ENCODE measurements at regions not wholly inside any gene's neighbourhood (a gene's known extent, or its start where the extent isn't known, plus 50 kb on each side); places are given as distances from the start of the nearest gene placed in this dataset.

DNA sequence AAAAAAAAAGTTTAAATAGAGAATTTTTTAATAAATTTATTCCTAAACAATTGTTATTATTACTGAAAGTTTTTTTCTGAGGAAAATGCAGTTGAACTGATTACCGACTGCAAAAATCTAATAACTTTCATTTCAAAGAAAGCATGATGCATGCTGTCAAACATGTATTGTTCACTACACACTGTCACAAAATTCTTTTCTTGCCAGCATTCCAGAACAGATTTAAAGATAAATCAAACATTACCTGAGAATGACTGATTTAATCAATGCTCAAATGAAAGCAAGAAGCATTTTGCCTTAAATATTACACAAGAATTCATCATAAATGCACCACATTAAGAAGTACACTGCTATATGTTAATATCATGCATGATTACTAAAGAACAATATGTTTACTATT lies 588.3 kb downstream of the SLC16A7 start:
- no peak overlapping the region for H3K27ac ChIP-seq (ENCODE audit: low read depth, low read length)
- no peaks in the 10 kb centered on the region for H3K9me3 ChIP-seq (ENCODE audit: control insufficient read depth, insufficient read depth, low read length)
- H3K4me3 ChIP-seq (ENCODE audit: low read depth, low read length), result no peak overlapping the region
- DNase-seq (ENCODE audit: low read depth, low spot score), result no peak
- ChIA-PET POLR2A (no interaction called here), CTCF (no interaction called here)
- H3K27me3 ChIP-seq (ENCODE audit: control insufficient read depth, insufficient read depth, low read length), result no peaks in the 10 kb centered on the region
- TF ChIP-seq, protein P1, sequence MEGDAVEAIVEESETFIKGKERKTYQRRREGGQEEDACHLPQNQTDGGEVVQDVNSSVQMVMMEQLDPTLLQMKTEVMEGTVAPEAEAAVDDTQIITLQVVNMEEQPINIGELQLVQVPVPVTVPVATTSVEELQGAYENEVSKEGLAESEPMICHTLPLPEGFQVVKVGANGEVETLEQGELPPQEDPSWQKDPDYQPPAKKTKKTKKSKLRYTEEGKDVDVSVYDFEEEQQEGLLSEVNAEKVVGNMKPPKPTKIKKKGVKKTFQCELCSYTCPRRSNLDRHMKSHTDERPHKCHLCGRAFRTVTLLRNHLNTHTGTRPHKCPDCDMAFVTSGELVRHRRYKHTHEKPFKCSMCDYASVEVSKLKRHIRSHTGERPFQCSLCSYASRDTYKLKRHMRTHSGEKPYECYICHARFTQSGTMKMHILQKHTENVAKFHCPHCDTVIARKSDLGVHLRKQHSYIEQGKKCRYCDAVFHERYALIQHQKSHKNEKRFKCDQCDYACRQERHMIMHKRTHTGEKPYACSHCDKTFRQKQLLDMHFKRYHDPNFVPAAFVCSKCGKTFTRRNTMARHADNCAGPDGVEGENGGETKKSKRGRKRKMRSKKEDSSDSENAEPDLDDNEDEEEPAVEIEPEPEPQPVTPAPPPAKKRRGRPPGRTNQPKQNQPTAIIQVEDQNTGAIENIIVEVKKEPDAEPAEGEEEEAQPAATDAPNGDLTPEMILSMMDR (IDR thresholded peaks at IDR 0.05; ENCODE audit: low read depth, low read length), result no peak

DNA sequence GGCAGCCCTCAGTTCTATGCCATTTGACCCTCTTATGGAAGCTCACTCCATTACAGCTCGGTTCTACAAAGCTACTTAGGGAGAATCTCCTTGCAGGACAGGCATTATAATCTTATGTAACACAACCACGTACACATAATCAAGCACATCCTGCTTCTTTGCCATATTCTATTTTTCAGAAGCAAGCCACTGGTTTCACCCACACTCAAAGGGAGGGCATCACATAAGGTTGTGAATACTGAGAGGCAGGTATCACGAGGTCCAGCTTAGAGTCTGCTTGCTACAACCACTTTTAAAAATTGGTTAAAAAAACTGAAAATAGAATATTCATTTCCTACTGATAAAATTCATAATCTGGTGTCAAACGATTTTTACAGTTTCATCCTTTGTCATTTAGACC lies 589.2 kb downstream of the SLC16A7 start:
- CTCF ChIA-PET, result no interaction called here
- TF ChIP-seq, protein P1 (IDR thresholded peaks at IDR 0.05; ENCODE audit: low read depth, low read length), result no peak
- Histone ChIP-seq H3K4me3 (ENCODE audit: low read depth, low read length) (no peak overlapping the region), H3K27me3 (ENCODE audit: control insufficient read depth, insufficient read depth, low read length) (no peaks in the 10 kb centered on the region), H3K27ac (ENCODE audit: low read depth, low read length) (no peak overlapping the region), H3K9me3 (ENCODE audit: control insufficient read depth, insufficient read depth, low read length) (no peaks in the 10 kb centered on the region)
- POLR2A ChIA-PET, result no interaction called here
- DNase-seq (ENCODE audit: low read depth, low spot score), result no peak

DNA sequence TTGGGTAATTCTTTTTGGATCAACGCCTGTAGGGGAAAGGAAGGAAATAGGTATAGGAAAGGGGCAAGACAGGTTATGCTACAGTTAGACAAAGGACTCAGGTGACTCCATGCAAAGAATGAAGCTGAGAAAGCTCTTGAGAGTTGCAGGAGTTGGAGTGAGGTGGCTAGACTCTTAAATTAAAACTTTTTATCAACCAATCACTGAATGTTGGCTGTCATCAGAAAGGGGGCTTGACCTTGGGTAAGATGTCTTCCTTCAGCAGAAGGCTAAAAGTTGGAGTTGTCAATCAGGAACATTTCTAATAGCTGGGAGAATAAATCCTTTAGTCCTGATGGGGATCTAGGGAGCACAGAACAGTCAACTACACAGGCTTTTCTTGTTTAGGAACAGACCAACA lies 595.4 kb downstream of the SLC16A7 start:
- CTCF ChIA-PET, result no interaction called here
- no peaks in the 10 kb centered on the region for H3K27me3 ChIP-seq (ENCODE audit: control insufficient read depth, insufficient read depth, low read length)
- DNase-seq (ENCODE audit: low read depth, low spot score), result no peak
- no peak overlapping the region for H3K4me3 ChIP-seq (ENCODE audit: low read depth, low read length)
- POLR2A ChIA-PET, result no interaction called here
- no peaks in the 10 kb centered on the region for H3K9me3 ChIP-seq (ENCODE audit: control insufficient read depth, insufficient read depth, low read length)
- TF ChIP-seq, protein P1 (IDR thresholded peaks at IDR 0.05; ENCODE audit: low read depth, low read length), result no peak
- no peak overlapping the region for H3K27ac ChIP-seq (ENCODE audit: low read depth, low read length)

DNA sequence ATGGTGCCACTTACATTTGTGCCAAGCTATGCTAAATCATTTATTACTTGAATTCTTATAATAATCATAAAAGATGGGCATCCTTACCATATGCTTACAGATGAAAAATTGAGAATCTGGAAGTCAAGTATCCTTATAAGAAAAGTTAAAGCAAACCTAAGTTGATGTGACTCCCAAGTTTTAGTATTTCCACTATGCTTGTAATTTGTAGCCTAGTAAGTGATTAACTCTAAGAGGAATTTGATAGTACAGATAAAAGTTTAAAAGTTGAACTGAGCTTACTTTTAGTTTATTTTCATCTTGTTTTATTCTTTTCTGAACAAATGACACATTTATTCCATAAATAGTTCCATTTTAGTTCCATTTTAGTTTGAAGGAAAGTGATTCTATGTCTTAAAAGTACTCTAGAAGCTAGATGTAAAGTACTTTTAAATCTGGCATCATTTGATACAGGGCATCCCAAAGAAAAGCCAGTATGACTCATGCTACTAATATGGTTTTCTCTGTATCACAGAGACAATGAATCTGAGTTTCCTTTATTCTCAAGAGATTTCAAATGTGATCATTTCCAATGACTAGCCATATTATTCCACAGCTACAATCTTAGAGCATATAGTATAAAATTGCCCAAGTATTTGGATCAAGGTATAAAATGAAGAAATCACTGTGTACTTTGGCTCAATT lies 596.0 kb downstream of the SLC16A7 start:
- no peak overlapping the region for H3K27ac ChIP-seq (ENCODE audit: low read depth, low read length)
- CTCF ChIA-PET, result no interaction called here

DNA sequence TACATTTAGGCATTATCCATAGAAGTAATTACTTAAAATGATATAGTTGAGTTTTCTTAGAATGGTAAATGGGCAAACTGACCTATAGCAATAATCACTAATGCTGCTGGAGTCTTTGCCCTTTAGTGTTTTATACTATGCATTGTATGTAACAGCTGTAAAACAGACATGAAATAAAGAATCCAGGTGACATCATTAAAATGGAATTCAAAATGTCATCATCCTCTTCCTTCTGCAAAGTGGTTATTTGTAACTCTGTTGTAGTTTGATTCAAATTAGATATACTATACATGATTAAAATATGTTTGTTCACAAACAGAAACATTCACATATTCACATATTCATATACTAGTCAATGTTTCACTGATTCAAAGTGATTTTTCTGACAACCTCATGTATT lies 598.8 kb downstream of the SLC16A7 start:
- TF ChIP-seq, protein P1 (IDR thresholded peaks at IDR 0.05; ENCODE audit: low read depth, low read length), result no peak
- POLR2A ChIA-PET, result interaction anchor here (0.6 kb wide), 1 partner anchor 25 kb away, joined by 6 read pairs; no protein-coding TSS in a partner anchor
- Histone ChIP-seq H3K9me3 (ENCODE audit: control insufficient read depth, insufficient read depth, low read length) (no peaks in the 10 kb centered on the region), H3K27me3 (ENCODE audit: control insufficient read depth, insufficient read depth, low read length) (no peaks in the 10 kb centered on the region), H3K27ac (ENCODE audit: low read depth, low read length) (no peak overlapping the region), H3K4me3 (ENCODE audit: low read depth, low read length) (no peak overlapping the region)
- no peak for DNase-seq (ENCODE audit: low read depth, low spot score)
- CTCF ChIA-PET, result no interaction called here

More for the DNA sequence above, 596.0 kb downstream of the SLC16A7 start:
- H3K27me3 ChIP-seq (ENCODE audit: control insufficient read depth, insufficient read depth, low read length), result no peaks in the 10 kb centered on the region
- POLR2A ChIA-PET, result no interaction called here
- no peak overlapping the region for H3K4me3 ChIP-seq (ENCODE audit: low read depth, low read length)
- TF ChIP-seq, protein P1 (IDR thresholded peaks at IDR 0.05; ENCODE audit: low read depth, low read length), result no peak
- DNase-seq (ENCODE audit: low read depth, low spot score), result no peak
- H3K9me3 ChIP-seq (ENCODE audit: control insufficient read depth, insufficient read depth, low read length), result no peaks in the 10 kb centered on the region
